Endothelial cell of umbilical vein (primary cell): ENCODE measurements at regions not wholly inside any gene's neighbourhood (a gene's known extent, or its start where the extent isn't known, plus 50 kb on each side); places are given as distances from the start of the nearest gene placed in this dataset.

Experiments used
- BruUV-seq: library from RNA; stranded (reverse); fragments of 400-500 nt; replicated peaks from 2 replicates; lab custom pipeline; 2021; lab: Mats Ljungman, UMichigan
- CTCF ChIA-PET: fragments of 300-600, 350-600 bp; sonication (Branson Sonifier 250); formaldehyde crosslinking; loops from one replicate; lab custom pipeline; 2021; ENCODE audit warnings: antibody characterized with exemption, inconsistent platforms; lab: Charles Lee
- POLR2A ChIA-PET: fragments of 300-600, 350-600 bp; sonication (Branson Sonifier 250); formaldehyde crosslinking; loops from one replicate; lab custom pipeline; 2021; ENCODE audit warnings: antibody characterized with exemption, inconsistent platforms; lab: Charles Lee
- DNase-seq: peaks from one replicate; pipeline ENCODE4 v3.0.0-alpha.2; 2011; ENCODE audit warnings: low read depth, low spot score
- FAIRE-seq: peaks from 2 replicates; lab custom pipeline; 2011; peaks lifted over from hg19 to GRCh38; lab: Jason Lieb, UNC
- H2AFZ ChIP-seq: 2 replicates; pipeline ENCODE4 v1.6.0; 2012; ENCODE audit warnings: low read depth, low read length, control low read depth, inconsistent platforms
- H3K27ac ChIP-seq: 2 replicates; pipeline ENCODE4 v1.5.1; 2011; ENCODE audit warnings: low read depth, mild to moderate bottlenecking, control low read depth, low read length, moderate library complexity; ENCODE audit not compliant: insufficient read depth
- H3K27me3 ChIP-seq, 2 experiments: 2 replicates each; pipeline versions ENCODE4 v1.6.0 to v1.6.1; 2011; ENCODE audit warnings: low read length in 2 of 2, mixed read lengths in 1 of 2; ENCODE audit not compliant: control insufficient read depth in 2 of 2, insufficient read depth in 2 of 2
- H3K36me3 ChIP-seq, 2 experiments: 2 replicates in 1 of 2; 3 replicates in 1 of 2; pipeline ENCODE4 v1.5.1; 2011; ENCODE audit warnings: low read length in 2 of 2, mild to moderate bottlenecking in 1 of 2, moderate library complexity in 1 of 2; ENCODE audit not compliant: control insufficient read depth in 2 of 2, insufficient read depth in 2 of 2; ENCODE audit errors: extremely low read depth in 1 of 2
- H3K4me1 ChIP-seq: 3 replicates; pipeline ENCODE4 v1.5.1; 2011; ENCODE audit warnings: mild to moderate bottlenecking, low read length; ENCODE audit not compliant: control insufficient read depth, insufficient read depth; ENCODE audit errors: extremely low read depth
- H3K4me2 ChIP-seq: 2 replicates; pipeline ENCODE4 v1.6.1; 2011; ENCODE audit warnings: low read length, control low read depth, mixed read lengths; ENCODE audit not compliant: insufficient read depth
- H3K4me3 ChIP-seq, 3 experiments: fragments of 200-600 bp in 1 of 3; sonication (generic), shearing (Covaris generic) in 1 of 3; replicated peaks in 1 of 3; 2 replicates each; pipeline ENCODE4 v1.5.1; 2011 to 2016; ENCODE audit warnings: control low read depth in 3 of 3, low read length in 3 of 3, mild to moderate bottlenecking in 2 of 3, inconsistent platforms in 1 of 3, low read depth in 1 of 3, moderate library complexity in 1 of 3; ENCODE audit not compliant: insufficient read depth in 1 of 3
- H3K79me2 ChIP-seq: 2 replicates; pipeline ENCODE4 v1.6.0; 2012; ENCODE audit warnings: low read length, inconsistent platforms; ENCODE audit not compliant: control insufficient read depth, insufficient read depth
- H3K9ac ChIP-seq: replicated peaks from 2 replicates; pipeline ENCODE3; 2011; ENCODE audit warnings: low read length, control low read depth; ENCODE audit not compliant: insufficient read depth; ENCODE audit errors: extremely low read depth
- H3K9me1 ChIP-seq: replicated peaks from 3 replicates; pipeline ENCODE4 v1.6.0; 2011; ENCODE audit warnings: mild to moderate bottlenecking, low read length; ENCODE audit not compliant: control insufficient read depth, insufficient read depth; ENCODE audit errors: extremely low read depth
- H3K9me3 ChIP-seq: replicated peaks from 2 replicates; pipeline ENCODE4 v1.5.1; 2012; ENCODE audit warnings: low read length, inconsistent platforms; ENCODE audit not compliant: control insufficient read depth, insufficient read depth
- H4K20me1 ChIP-seq: replicated peaks from 2 replicates; pipeline ENCODE3; 2011; ENCODE audit warnings: mild to moderate bottlenecking, low read length; ENCODE audit not compliant: control insufficient read depth, insufficient read depth; ENCODE audit errors: extremely low read depth
- EZH2 ChIP-seq: IDR thresholded peaks from 2 replicates; pipeline ENCODE4 v1.6.1; 2012; ENCODE audit warnings: borderline replicate concordance, low read depth, mild to moderate bottlenecking, moderate library complexity, low read length, inconsistent platforms; ENCODE audit not compliant: severe bottlenecking
- FOS ChIP-seq: IDR thresholded peaks from 2 replicates; pipeline ENCODE4 v1.6.1; 2011; ENCODE audit warnings: mild to moderate bottlenecking, low read length, moderate library complexity, borderline replicate concordance; ENCODE audit not compliant: insufficient read depth
- GATA2 ChIP-seq: IDR thresholded peaks from 2 replicates; pipeline ENCODE4 v1.7.0; 2011; ENCODE audit warnings: low read depth, mild to moderate bottlenecking, moderate library complexity, mixed read lengths, low read length; ENCODE audit not compliant: insufficient read length, insufficient read depth
- JUN ChIP-seq: IDR thresholded peaks from 2 replicates; pipeline ENCODE4 v1.6.1; 2011; ENCODE audit warnings: borderline replicate concordance, low read depth; ENCODE audit not compliant: insufficient read length, insufficient read depth
- POLR2AphosphoS5 ChIP-seq: IDR thresholded peaks from 2 replicates; pipeline ENCODE4 v1.6.1; 2012; ENCODE audit warnings: low read depth, mild to moderate bottlenecking, control low read depth, low read length, moderate library complexity; ENCODE audit not compliant: insufficient read depth
- dilution Hi-C: fragments of 300-500 bp; cut with MboI; formaldehyde crosslinking; loops from one replicate; pipeline ENCODE4 v1.15.0; 2019; ENCODE audit warnings: low sequenced_read_pairs; ENCODE audit not compliant: extremely low pct_ligation_motif_present
- intact Hi-C: fragments of 100-400 bp; cut with micrococcal nuclease; formaldehyde crosslinking; loops from one replicate; pipeline ENCODE4 v1.10.0; 2022
- TF ChIP-seq, protein P1 (sequence below): IDR thresholded peaks from 2 replicates; pipeline ENCODE4 v1.6.1; 2011; ENCODE audit not compliant: insufficient read depth, insufficient read length
- TF ChIP-seq, protein P2 (sequence below), 2 donors: IDR thresholded peaks; 1 replicate in 1 of 2; 2 replicates in 1 of 2; pipeline ENCODE4 v1.5.1; 2011; ENCODE audit warnings: low read length in 2 of 2, mild to moderate bottlenecking in 2 of 2, moderate library complexity in 2 of 2, control low read depth in 1 of 2, inconsistent platforms in 1 of 2, low read depth in 1 of 2; ENCODE audit not compliant: insufficient read depth in 1 of 2; ENCODE audit errors: extremely low read depth in 1 of 2

DNA sequence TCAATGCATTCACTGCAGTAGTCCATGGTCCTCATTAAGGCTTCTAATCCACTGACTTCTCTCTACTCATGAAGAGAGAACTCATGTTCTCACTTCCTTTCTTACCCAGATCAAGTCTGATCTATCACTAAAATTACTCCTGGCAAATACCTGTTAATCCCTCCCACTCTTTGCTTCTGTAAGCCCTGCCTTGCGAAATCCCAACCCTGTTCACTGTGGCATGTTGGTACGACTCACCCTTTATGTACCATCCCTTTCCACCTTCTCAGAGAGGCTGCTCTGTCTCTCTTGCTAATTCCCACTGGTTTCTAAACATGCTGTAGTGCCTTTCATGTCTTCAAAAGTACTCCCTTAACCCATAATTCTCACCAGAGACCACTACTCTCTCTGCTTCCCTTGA is 272.2 kb upstream of the ACVR2A start:
- H2AFZ ChIP-seq = no peak overlapping the region
- ChIA-PET CTCF (no interaction called here), POLR2A (no interaction called here)
- dilution Hi-C loops = no loop called here
- no peaks in the 10 kb centered on the region for H3K27me3 ChIP-seq
- intact Hi-C loops = no loop called here
- H3K4me2 ChIP-seq = no peak overlapping the region
- FAIRE-seq (no peak), DNase-seq (no peak)
- no peaks in the 10 kb centered on the region for H3K9me3 ChIP-seq
- no peak overlapping the region for H3K27ac ChIP-seq
- BruUV-seq = no TSS peak
- H3K36me3 ChIP-seq = no peaks in the 10 kb centered on the region
- no peaks in the 10 kb centered on the region for H4K20me1 ChIP-seq
- H3K4me3 ChIP-seq = no peak overlapping the region
- no peak overlapping the region for H3K9ac ChIP-seq
- TF ChIP-seq, protein P1, sequence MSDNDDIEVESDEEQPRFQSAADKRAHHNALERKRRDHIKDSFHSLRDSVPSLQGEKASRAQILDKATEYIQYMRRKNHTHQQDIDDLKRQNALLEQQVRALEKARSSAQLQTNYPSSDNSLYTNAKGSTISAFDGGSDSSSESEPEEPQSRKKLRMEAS = no peak
- TF ChIP-seq JUN (no peak), FOS (no peak), GATA2 (no peak), POLR2AphosphoS5 (no peak), EZH2 (no peak)
- TF ChIP-seq, protein P2, sequence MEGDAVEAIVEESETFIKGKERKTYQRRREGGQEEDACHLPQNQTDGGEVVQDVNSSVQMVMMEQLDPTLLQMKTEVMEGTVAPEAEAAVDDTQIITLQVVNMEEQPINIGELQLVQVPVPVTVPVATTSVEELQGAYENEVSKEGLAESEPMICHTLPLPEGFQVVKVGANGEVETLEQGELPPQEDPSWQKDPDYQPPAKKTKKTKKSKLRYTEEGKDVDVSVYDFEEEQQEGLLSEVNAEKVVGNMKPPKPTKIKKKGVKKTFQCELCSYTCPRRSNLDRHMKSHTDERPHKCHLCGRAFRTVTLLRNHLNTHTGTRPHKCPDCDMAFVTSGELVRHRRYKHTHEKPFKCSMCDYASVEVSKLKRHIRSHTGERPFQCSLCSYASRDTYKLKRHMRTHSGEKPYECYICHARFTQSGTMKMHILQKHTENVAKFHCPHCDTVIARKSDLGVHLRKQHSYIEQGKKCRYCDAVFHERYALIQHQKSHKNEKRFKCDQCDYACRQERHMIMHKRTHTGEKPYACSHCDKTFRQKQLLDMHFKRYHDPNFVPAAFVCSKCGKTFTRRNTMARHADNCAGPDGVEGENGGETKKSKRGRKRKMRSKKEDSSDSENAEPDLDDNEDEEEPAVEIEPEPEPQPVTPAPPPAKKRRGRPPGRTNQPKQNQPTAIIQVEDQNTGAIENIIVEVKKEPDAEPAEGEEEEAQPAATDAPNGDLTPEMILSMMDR (IDR thresholded peaks at IDR 0.05; ENCODE audit: extremely low read depth in 1 of 2, insufficient read depth in 1 of 2, low read depth in 1 of 2, low read length in 2 of 2) = no peak
- H3K4me1 ChIP-seq = no peaks in the 10 kb centered on the region
- H3K79me2 ChIP-seq = no peaks in the 10 kb centered on the region
- no peaks in the 10 kb centered on the region for H3K9me1 ChIP-seq
